ENCODE measurements at regions not wholly inside any gene's neighbourhood (a gene's known extent, or its start where the extent isn't known, plus 50 kb on each side); places are given as distances from the start of the nearest gene placed in this dataset.

DNA sequence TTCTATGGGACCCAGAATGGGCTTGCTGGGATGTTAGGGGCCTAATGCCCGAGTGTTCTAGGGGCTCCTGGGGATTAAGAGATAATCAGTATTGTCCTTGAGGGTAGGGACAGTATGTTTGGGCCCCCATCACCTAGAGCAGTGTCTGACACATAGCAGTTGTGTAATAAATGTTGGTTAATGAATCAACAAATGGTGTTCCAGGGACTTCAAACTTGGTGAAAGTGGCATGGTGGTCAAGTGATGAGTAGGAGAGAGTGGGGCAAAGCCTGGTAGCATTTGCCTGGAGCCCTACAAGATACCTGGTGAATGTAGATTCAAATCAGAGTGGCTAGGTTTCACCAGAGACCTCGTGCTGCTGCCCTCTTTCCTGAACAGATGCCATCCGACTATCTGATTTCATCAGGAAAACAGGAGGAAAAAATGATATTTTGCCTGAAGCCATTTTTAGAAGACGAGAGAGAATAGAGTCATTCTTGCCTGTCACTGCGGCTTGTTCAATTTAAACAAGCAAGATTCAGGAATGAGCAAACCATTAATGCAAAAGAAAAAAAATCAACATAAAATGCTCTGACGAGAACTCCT, 117.3 kb downstream of the RPL22L1 start:
- no peak for DNase-seq (ENCODE audit: low spot score)

DNA sequence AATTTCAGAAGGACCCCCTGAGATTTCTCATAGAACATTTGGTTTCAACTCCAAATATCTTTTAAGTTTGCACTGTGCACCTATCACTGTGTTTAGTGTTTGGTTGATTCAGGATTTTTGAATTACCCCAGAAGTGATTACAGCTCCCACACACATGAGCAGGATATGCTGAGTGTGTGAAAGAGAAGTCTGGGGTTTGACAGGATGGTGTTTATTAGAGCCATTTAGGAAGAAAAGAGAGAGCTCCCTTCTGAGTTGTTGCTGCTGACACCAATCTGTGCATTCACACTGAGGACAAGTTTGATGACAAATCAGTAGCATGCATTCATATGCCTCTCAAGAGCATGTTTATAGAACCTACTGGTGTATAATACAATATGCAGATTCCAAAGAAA, 118.1 kb downstream of the RPL22L1 start:
- no peak for DNase-seq (ENCODE audit: low spot score)

DNA sequence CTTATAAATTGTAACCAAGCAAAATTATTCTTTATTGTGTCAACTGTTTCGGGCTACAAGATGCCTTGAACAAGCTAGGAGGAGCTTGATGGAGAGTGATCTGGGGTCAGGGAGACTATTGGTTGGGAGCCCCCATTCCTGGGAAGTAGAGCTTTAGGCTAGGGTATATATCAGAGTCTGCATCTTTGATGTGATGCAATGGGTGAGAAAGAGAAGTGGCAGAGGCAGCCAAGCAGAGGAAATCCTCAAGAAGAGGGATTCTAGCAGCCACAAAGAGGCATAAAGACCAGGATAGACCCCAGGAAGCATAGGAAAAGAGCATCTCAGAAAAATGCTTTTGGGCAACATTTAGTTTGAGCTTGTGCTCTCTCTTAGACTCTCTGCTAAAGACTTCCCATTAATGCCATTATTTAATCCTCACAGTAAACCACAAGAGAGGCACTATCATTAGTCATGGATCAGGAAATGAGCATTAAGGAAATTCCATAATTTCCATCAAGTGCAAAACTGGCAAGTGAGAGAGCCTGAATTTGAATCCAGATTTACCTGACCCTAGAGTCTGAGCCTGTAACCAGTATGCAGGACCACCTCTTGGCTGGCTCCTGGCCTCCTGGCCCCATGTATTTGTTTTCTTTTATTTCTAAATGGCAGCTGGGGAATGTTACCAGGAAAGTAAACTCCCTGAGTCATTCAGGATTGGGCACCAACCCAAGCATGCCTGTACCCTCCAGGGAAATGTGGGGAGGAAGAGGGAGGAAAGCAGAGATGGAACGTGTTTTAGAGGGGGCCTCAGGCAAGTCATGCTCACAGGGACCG, 118.7 kb downstream of the RPL22L1 start:
- DNase-seq (ENCODE audit: low spot score) = no peak

DNA sequence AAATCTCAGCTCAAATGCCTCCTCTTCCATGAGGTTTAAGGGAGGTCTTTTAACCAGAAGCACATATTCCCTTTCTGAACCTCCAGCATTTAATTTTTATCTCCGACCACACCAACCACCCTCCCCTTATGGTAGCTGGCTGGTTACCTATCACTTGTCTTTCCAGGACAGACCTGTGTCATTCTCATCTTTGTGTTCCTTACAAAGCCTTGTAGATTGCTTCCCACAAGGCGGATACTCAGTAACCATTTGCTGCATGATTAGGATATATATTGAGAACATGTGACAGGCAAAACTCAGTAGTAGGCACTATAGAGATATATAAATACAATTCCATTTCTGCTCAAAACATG, 119.5 kb downstream of the RPL22L1 start:
- no peak for DNase-seq (ENCODE audit: low spot score)

DNA sequence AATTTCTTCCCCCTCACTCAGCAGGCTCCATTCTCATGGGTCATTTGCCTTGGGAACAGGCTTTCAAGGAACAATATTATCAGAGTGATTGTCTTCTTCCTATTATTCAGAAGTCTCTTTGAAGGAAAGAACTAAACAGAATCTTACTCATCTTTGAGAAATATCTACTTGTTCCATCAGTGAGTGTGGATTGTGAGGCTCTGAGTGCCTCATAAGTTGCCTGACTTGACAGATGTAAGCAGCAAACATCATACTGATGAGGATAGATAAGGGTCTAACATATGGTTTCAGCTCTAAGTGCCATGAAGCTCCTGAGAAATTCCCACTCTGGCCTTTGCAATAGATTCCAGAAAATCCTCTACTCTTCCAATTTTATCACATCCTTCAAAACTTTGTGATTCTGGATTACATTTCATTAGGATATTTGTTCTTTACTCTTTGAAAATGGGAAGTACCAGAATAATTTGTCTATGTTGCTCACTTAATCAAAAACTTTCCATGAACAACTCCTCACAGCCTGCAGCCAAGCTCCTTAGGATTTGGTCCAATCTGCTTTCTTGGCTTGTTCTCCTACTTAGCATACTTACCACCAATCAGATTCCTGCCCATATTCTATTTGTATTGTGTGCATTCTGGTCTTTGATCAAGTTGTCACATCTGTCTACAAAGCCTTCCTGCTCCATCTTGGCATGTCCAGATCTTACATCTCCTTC, 120.1 kb downstream of the RPL22L1 start:
- DNase-seq (ENCODE audit: low spot score) = no peak

DNA sequence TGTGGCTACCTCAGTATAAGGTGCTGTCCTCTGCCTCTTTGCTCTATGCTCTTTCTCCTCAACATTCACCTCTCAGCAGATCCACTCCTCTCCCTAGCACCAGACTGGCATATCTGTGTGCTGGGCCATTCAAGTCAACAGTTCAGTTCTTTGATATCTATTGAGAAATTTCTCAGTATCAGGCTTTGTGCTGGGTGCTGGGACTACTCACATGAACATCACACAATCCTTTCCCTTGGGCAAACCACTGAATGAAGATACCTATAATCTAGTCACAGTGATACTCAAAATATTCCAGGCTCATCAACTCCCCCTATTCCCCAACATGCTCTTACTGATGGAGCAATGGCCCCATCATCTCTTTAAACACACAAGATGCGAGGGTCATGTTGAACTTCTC, 120.8 kb downstream of the RPL22L1 start:
- no peak for DNase-seq (ENCODE audit: low spot score)

DNA sequence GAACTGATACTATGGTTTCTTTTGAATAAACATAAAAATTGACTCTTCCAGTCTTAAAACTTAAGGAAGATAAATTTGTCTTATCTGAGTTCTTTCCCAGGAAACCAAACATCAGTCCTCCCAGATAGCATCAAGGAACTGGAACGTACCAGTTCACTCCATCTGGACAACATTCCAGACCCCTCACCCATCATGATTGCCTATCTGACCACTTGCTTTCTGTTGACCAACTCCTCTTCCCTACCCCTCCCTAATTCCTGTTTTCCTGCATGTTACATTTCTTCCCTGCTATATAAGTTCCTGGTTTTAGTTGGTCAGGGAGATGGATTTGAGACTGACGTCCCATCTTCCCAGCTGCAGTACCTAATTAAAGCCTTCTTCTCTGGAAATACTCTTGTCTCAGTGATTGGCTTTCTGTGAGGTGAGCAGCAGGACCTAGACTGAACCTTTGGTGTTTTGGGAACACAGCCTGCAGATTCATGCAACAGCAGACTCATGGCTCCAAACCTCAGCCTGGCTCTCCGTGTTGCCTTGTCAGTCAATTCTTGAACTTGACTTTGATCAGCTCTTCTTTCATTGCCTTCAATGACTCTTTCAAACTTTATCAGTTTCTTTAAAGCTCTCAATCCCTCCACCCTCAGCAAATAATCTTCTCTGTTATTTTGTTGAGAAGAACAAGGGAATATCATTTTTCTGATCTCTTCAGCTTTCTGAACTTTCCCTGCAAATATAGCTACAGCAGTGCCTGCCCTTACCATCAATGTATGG, 123.6 kb downstream of the RPL22L1 start:
- no peak for DNase-seq (ENCODE audit: low spot score)

DNA sequence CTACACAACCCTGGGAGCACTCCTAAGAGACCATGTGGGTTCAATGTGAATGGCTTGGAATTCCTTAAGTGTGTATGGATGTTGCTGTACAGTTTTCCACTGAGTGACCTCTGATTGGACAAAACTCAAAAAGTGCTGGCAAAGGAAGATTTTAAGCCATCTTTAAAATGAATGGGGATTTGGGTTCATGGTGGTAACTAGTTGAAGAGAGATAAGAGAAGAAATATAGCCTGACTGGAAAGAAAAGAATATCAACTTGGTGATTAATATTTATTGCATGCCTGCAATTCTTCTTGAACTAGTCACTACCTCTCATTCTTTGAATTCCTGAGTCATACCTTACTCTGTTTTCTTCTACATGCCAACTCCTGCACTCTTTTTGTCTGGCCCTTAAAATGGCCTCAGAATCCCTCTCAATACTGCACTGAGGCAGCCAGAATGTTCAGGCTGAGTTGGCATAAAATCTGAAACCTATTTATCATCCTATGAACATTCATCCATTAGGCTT, 124.7 kb downstream of the RPL22L1 start:
- no peak for DNase-seq (ENCODE audit: low spot score)

DNA sequence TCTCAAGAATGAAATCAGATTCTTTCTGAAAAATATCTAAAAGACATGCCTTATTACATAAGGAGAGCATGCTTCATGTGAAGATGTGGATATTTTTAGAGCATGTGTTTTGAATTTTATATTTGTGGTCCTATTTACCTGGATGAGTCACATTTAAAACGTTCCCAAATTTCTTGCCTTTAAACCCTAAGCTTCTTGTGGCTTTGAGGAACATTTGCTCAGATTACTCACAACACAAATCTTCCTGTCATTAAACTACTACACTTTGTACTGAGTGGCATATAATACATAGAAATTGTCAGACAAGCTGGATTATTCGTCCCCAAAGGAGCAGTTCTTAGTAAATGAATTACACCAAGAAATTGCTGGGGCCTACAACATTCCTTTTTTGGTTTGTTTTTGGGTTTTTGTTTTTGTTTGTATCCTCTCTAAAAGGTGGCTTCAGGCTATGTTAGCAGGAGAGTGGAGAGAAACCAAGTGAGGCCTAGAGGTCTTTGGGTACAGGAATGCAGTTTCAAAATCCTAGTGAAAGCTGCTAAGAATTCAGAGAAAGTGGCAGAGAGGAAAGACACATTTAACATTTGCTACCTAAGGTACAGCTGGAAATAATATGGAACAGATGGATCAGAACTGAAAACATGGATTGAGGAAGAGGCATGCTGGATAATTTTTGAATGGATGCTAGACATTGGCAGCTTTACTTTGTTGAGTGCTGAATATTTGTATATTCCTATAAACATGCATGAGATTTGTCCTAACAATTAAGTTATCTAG, 128.1 kb downstream of the RPL22L1 start:
- no peak for DNase-seq (ENCODE audit: low spot score)

DNA sequence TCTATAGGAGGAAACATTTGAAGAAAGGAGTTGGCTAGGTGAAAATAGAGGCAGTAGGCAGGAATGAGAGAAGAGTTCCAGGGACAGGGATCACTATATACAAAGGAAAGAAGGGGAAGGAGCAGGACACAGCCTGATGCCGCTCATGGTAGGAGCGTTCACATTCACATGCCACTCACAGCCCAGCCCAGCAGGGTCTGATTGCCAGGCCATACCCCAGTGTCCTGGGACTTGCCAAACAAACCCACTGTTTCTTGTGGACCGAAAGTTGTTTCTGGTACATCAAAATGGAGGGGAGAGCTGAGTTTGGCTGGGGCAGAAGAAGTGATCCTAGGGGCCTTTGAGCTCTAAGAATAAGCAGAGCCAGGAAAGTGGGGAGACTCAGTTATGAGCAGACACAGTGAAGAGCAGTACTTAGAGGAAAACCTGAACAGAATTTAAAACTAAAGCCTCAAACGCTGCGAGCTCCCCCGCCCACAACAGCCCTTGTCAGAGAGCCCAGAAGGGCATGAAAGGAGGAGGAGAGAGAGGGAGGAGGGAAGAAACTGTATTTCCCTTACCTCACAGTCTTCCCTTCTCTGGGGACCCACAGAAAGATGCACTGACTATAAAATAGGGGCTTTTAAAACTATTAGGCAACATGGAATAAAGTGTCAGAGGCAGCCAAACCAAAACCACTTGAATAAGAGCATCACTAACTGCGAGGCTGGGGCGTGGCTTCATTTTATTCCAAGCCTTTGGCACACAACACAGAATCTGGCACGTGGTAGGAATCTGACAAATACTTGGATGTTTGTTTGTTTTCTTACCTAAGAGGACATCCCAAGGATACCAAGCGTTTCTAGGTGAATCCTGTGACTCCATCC, 129.0 kb downstream of the RPL22L1 start:
- no peak for DNase-seq (ENCODE audit: low spot score)

DNA sequence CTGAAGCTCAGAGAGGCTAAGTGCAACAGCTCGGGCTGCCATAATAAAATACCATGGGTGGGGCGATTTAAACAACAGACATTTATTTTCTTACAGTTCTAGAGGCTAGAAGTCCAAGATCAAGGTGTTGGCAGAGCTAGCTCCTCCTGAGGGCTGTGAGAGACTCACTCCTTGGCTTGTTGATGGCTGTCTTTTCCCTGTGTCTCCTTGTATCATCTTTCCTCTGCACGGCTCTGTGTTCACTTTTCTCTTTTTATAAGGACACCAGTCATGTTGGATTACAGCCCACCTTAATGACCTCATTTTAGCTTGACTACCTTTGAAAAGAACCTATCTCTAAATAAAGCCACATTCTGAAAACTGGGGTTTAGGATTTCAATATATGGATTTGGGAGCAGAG, 129.7 kb downstream of the RPL22L1 start:
- DNase-seq (ENCODE audit: low spot score) = no peak

DNA sequence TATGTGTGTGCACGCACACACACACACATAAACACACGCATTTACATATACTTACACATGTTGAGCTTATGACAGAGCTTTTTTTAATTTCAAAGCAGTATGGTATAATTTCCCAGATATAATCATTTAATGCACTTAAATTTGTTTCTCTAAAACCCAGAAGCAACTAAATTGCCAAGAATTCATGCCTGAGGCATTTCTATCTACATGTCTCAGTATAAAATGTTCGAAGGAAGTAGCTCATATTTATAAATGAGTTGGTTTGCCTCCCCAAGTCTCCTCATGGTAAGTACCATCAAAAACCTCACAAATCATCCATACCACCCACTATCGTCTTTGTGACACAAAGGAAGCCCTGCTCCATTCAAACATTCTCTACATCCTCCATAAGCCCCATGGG, 130.6 kb downstream of the RPL22L1 start:
- no peak for DNase-seq (ENCODE audit: low spot score)

DNA sequence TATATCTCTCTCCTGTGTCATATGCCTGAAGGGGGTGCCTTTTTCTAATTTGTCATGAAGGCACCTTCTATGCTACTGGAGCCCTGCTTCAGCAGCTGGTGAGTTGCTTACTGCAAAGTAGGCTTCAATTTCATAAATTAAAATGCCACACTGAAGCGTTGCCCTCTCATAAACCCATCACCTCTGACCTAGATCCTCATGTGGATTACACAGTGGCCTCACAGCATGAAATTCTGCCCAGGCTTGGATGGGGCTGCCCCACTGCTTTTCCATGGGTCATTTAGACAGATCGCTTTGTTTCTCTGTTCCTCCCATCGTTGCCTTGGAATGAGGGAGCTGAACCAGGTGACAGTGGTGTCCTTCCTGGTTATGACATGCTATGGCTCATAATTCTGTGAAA, 131.2 kb downstream of the RPL22L1 start:
- no peak for DNase-seq (ENCODE audit: low spot score)

DNA sequence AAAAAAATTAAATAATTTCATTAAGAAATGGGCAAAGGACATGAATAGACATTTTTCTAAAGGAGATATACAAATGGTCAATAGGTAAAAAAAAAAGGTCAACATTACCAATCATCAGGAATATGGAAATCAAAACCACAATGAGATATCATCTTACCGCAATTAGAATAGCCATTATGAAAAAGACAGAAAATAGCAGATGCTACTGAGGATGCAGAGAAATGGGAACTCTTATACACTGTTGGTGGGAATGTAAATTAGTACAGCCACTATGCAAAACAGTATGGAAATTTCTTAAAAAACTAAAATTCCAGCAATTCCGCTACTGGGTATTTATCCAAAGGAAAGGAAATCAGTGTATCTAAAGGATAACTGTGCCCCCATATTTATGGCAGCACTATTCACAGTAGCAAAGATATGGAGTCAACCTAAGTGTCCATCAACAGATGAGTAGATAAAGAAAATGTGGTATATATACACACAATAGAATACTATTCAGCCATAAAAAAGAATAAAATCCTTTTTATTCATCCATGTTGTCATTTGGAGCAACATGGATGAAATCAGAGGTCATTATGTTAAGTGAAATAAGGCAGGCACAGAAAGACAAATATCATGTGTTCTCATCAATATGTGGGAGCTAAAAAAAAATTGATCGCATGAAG, 132.4 kb downstream of the RPL22L1 start:
- no peak for DNase-seq (ENCODE audit: low spot score)

DNA sequence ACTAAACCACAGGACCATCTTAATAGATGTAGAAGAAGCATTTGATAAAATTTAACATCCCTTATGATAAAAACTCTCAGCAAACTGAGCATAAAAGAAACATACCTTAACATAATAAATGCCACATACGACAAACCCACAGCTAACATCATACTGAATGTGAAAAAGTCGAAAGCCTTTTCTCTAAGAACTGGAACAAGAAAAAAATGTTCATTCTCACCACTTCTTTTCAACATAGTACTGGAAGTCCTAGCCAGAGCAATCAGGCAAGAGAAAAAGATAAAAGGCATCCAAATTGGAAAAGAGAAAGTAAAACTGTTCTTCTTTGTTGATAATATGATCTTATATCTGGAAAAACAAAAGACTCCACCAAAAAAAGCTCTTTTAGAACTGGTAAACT, 134.2 kb downstream of the RPL22L1 start:
- DNase-seq (ENCODE audit: low spot score) = no peak

DNA sequence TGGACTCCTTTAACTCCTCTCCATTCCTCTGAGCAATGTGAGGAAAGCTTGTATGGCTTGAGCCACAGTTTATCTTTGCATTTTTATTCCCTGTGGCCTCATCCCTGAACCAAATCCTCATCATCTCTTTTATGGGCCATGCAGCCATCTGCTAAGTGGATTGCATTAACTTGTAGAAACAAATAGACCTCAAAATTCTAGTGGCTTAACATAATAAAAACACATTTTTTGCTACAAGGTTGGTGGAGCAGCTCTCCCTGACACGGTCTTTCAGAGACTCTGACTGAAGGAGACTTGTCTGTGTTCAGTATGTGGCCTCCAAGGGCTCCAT, 135.3 kb downstream of the RPL22L1 start:
- DNase-seq (ENCODE audit: low spot score) = no peak

DNA sequence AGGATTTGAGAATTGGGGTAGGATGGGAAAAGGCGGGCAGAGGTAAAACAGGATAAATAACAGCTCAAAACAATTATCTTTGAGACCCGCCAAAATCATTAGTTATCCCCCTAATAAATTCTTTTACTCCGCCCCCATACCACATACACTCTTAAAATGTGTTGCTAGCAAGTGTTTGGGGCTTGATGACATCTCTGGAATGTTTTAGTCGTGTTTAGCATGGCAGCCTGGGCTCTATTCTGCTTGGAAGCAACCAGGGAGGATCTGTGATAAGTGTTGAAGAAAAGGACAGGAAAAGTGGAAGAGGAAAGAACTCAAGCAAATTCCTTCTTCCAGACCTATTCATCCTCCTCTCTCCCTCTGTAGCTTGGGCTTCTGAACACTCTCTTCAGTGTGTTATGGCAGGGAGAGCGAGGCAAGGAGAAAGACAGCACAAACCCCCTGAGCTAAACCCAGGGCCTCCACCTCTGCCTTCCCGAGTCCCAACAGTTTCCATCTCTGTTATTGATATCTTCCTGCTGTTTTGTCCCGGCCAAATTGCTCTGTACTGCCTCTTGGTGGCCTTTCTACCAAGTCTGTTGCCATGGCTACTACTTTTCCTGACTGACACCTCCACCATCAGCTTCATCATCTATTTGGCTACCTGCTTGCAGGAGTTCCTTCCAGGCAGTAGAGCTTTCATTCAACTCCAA, 135.8 kb downstream of the RPL22L1 start:
- no peak for DNase-seq (ENCODE audit: low spot score)

DNA sequence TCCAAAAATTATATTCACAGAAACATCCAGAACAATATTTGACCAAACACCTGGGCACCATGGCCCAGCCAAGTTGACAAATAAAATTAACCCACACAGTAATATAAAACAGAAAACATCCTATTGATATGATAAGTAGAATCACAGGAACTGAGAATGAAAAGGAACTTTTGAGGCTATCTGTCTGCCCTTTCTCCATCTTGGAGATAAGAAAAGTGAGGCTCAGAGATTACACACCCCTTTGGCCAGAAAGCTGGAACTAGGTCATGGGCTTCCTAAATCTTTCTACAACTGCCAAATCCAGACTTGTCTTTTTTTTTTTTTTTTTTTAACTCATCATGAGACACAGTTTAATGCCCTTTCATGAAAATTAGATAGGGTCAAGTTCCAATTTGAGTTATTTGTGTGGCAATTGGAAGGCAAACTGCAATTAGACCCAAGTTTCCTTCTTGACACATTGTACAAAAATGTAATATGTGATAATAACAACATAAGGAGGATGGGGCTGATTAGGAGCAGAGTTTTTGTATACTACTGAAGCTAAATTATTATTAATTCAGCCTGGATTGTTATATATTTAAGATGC, 137.2 kb downstream of the RPL22L1 start:
- no peak for DNase-seq (ENCODE audit: low spot score)

DNA sequence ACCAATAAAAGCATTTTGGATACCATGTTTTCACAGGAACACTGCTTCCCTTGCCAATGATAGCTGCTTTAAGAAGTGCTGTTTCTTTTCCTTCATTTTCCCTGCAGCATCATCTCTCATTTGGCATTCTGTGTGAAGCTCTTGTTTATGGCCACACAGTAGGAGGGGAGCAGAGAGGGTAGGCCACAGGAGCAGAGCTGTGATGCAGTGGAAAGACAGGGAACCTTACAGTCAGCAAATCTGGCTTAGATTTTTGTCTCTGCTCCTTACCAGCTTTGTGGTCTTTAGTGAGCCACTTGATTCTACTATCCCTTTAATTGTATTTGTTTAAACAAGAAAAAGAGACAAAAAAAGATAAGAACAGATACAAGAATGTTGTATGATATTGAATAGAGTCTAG, 138.7 kb downstream of the RPL22L1 start:
- DNase-seq (ENCODE audit: low spot score) = no peak

Data from hematopoietic multipotent progenitor cell treated with erythropoietin and hydrocortisone succinate and interleukin-3 and kit ligand, for 15 days (in vitro differentiated cells).